EL (cell line): ENCODE measurements at regions not wholly inside any gene's neighbourhood (a gene's known extent, or its start where the extent isn't known, plus 50 kb on each side); places are given as distances from the start of the nearest gene placed in this dataset.

Experiments used
- DNase-seq: peaks from one replicate; pipeline ENCODE4 v3.0.0-alpha.2; 2016

GRCh38 chr16:55179852-55180585 lies 144.0 kb upstream of the IRX6 start:
- DNase-seq, result no peak

GRCh38 chr16:55184052-55184451 lies 140.0 kb upstream of the IRX6 start:
- no peak for DNase-seq

- no peak for DNase-seq
Observed at GRCh38 chr16:55184619-55185018, 139.4 kb upstream of the IRX6 start.

GRCh38 chr16:55189224-55189623 lies 134.8 kb upstream of the IRX6 start:
- no peak for DNase-seq

GRCh38 chr16:55189682-55190636 lies 134.0 kb upstream of the IRX6 start:
- DNase-seq, result no peak

- no peak for DNase-seq
Observed at GRCh38 chr16:55192734-55193133, 131.3 kb upstream of the IRX6 start.

- DNase-seq, result no peak
Observed at GRCh38 chr16:55203570-55203969, 120.4 kb upstream of the IRX6 start.

- DNase-seq, result no peak
Observed at GRCh38 chr16:55204069-55204468, 119.9 kb upstream of the IRX6 start.

GRCh38 chr16:55204923-55205322 lies 119.1 kb upstream of the IRX6 start:
- no peak for DNase-seq

GRCh38 chr16:55207693-55208428 lies 116.1 kb upstream of the IRX6 start:
- DNase-seq, result no peak

GRCh38 chr16:55209626-55210025 lies 114.4 kb upstream of the IRX6 start:
- no peak for DNase-seq

GRCh38 chr16:55212791-55213190 lies 111.2 kb upstream of the IRX6 start:
- no peak for DNase-seq

GRCh38 chr16:55214412-55214811 lies 109.6 kb upstream of the IRX6 start:
- no peak for DNase-seq

GRCh38 chr16:55214974-55215494 lies 109.0 kb upstream of the IRX6 start:
- no peak for DNase-seq

- DNase-seq, result no peak
Observed at GRCh38 chr16:55217392-55217791, 106.6 kb upstream of the IRX6 start.

- DNase-seq, result no peak
Observed at GRCh38 chr16:55221836-55222235, 102.2 kb upstream of the IRX6 start.

- no peak for DNase-seq
Observed at GRCh38 chr16:55222486-55222885, 101.5 kb upstream of the IRX6 start.

GRCh38 chr16:55225972-55226542 lies 97.9 kb upstream of the IRX6 start:
- no peak for DNase-seq

- DNase-seq, result no peak
Observed at GRCh38 chr16:55232822-55233221, 91.2 kb upstream of the IRX6 start.

GRCh38 chr16:55233464-55233863 lies 90.5 kb upstream of the IRX6 start:
- no peak for DNase-seq

GRCh38 chr16:55236655-55237054 lies 87.3 kb upstream of the IRX6 start:
- no peak for DNase-seq

- DNase-seq, result no peak
Observed at GRCh38 chr16:55239723-55240122, 84.3 kb upstream of the IRX6 start.

- DNase-seq, result no peak
Observed at GRCh38 chr16:55240888-55241287, 83.1 kb upstream of the IRX6 start.
